Fibroblast of villous mesenchyme (primary cell): ENCODE measurements at regions not wholly inside any gene's neighbourhood (a gene's known extent, or its start where the extent isn't known, plus 50 kb on each side); places are given as distances from the start of the nearest gene placed in this dataset.

Experiments
- DNase-seq: peaks from one replicate; pipeline ENCODE4 v3.0.0-alpha.2; 2010; ENCODE audit warnings: low read depth
- H3K4me3 ChIP-seq: 2 replicates; pipeline ENCODE4 v1.5.1; 2011; ENCODE audit warnings: low read depth, mild to moderate bottlenecking, low read length
- CTCF ChIP-seq: IDR thresholded peaks from 2 replicates; pipeline ENCODE4 v1.5.1; 2012; ENCODE audit warnings: low read depth, mild to moderate bottlenecking, low read length; ENCODE audit not compliant: insufficient read depth

- DNase-seq, result no peak
- no peak overlapping the region for H3K4me3 ChIP-seq
- no peak for TF ChIP-seq CTCF
Measured at GRCh38 chr18:77654302-77654701, 404.7 kb downstream of the GALR1 start.

GRCh38 chr18:77657651-77658298 lies 408.1 kb downstream of the GALR1 start:
- no peak for TF ChIP-seq CTCF
- DNase-seq, result no peak
- H3K4me3 ChIP-seq, result no peak overlapping the region

- DNase-seq, result no peak
- H3K4me3 ChIP-seq, result no peak overlapping the region
- TF ChIP-seq CTCF, result no peak
Measured at GRCh38 chr18:77658299-77658662, 408.6 kb downstream of the GALR1 start.

GRCh38 chr18:77658751-77659448 lies 409.3 kb downstream of the GALR1 start:
- H3K4me3 ChIP-seq, result no peak overlapping the region
- DNase-seq, result no peak
- TF ChIP-seq CTCF, result no peak

GRCh38 chr18:77666613-77667012 lies 417.0 kb downstream of the GALR1 start:
- no peak for TF ChIP-seq CTCF
- DNase-seq, result no peak
- H3K4me3 ChIP-seq, result no peak overlapping the region

GRCh38 chr18:77668219-77668618 lies 418.6 kb downstream of the GALR1 start:
- H3K4me3 ChIP-seq, result no peak overlapping the region
- DNase-seq, result no peak
- no peak for TF ChIP-seq CTCF
